HG03097 (cell line): ENCODE measurements at regions not wholly inside any gene's neighbourhood (a gene's known extent, or its start where the extent isn't known, plus 50 kb on each side); places are given as distances from the start of the nearest gene placed in this dataset.

ENCODE experiments used
- ATAC-seq: cut with Tn5 transposase; IDR thresholded peaks from one replicate; pipeline ENCODE4 v1.9.1; 2021; ENCODE audit not compliant: unreplicated experiment, low FRiP score

DNA sequence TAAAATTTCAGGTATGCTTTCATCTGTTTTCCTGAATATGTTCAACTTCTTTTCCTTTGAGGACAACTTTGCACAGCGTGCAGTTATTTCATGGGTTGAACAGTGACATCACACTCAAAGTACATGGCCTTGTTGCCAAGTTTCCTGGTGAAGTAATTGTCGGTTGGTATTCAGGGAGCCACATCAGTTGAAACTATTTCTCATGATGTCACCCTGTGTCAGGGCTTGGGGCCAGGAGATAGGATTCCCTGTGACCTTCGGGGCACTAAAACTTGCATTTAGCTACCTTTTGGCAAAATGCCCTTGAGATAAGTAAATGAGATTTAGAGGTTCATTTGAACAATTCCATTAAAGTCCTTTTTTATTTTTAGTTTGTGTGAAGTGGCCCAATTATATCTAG is 383.9 kb downstream of the SH3GL2 start:
- ATAC-seq, result no peak

DNA sequence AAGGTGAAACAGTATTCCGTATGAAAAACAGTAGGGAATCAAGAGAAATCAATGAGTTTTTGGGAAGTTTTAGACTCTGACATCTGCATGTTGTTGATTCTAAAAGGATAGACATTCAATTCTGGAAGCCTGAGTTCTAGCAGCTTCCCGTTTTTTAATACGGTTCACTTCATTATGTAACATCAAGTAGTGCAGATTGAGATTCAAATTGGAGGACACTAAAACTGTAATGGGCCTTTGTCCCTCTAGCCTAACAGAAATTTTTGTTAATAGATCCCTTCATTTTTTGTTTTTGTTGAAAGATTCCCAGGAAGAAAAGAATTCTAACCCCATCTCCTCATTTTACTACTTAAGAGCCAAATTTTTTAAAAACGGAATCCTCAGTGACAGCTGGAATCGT is 384.6 kb downstream of the SH3GL2 start:
- no peak for ATAC-seq

DNA sequence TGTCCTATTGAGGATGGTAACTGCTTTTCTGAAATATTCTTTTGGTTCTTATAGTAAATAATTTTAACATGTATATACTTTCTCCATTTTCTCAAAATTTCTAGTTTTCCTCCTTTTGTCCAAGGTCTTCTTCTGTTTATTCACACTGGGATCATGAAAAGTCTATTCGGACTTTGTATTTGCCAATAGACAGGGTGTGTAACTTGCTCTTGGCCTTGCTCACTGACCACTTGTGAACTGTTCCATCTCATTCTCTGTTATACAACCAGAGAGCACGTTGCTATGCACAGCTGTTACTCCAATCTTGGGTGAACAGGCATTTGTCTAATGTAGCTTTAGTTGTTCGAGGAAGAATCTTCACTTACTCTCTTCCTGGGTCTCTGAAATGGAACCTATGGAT is 388.9 kb downstream of the SH3GL2 start:
- ATAC-seq, result no peak

DNA sequence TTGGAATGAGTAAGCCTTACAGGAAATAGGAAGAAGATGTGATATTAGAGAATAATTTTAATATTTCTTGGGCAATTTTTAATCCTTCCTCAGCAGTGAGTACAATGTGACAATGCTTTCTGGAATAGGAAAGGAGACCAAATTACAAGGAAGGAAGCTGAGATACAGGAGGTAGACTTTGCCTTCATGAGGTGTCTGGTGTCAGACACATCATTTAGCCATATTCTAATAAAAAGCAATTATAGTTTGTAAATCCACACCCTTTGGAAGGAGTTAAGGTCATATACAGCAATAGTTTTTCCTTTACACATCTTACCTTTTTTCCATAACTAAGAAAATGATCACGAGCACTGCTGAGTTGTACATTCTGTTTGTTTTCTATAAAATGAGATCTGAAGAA is 390.4 kb downstream of the SH3GL2 start:
- no peak for ATAC-seq

DNA sequence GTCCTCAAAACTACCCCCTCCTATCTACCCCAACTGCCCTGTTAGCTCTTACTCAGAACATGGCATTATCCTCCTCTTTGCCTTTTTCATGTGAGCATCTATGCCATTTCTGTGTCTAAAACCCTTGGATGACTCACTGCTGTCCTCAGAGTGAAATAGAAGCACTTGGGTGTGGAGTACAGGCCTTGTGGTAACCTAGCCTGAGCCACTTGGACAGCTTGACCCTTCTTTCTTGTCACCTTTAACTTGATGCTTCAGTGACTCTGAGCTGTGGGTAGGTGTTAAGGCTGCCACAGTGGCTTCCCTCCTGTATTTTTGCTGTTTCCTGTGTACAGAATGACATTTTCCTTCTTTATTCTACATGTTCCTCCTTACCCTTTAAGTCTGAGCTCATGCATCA is 391.4 kb downstream of the SH3GL2 start:
- ATAC-seq, result no peak

DNA sequence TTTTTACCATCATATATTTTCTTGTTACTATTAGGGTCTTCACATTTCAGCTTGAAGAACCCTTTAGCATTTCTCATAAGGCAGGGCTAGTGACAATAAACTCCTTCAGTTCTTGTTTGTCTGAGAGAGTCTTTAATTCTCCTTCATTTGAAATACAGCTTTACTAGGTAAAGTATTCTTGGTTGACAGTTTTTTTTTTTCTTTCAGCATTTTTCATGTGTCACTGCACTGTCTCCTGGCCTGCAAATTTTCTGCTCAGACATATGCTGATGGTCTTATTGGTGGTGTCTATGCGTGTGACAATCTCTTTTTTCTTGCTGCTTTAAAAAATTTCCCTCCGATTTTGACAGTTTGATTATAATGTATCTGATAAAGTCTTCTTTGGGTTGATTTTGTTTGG is 399.9 kb downstream of the SH3GL2 start:
- no peak for ATAC-seq

DNA sequence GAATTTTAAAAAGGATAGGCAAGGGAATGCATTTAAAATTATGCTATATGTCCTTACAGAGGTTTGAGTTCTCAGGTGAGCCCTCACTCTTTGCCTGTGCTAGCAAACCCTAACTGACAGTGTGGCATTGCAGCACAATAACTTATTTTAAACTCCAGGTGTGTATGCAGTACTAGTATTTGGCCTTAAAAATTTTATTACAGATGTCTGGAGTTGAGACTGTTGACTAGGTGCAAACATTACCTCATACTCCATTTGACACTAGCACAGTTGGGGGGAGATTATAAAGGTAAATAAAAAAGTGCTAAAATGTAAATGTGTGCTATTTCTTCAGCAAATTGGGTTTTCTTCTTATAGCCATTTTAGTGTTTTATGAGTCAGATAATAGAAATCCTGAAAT is 407.7 kb downstream of the SH3GL2 start:
- no peak for ATAC-seq

DNA sequence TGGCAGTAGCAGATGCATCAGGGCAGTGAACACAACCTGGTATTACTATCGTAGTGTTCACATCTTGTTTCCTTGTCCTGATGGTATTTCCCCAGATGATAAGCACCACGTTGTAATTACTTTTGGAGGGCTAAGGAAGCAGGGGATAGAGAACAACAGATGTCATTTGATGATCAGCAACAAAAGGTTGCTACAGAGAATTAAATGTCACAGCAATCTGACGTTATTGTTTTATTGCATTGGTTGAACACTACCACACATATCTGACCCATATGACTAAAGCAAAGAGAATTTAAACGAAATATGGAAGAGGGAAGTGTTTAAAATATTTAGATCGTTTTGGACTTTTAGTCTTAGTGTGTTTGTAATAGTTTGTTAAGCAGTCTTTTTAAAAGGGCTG is 408.3 kb downstream of the SH3GL2 start:
- no peak for ATAC-seq

DNA sequence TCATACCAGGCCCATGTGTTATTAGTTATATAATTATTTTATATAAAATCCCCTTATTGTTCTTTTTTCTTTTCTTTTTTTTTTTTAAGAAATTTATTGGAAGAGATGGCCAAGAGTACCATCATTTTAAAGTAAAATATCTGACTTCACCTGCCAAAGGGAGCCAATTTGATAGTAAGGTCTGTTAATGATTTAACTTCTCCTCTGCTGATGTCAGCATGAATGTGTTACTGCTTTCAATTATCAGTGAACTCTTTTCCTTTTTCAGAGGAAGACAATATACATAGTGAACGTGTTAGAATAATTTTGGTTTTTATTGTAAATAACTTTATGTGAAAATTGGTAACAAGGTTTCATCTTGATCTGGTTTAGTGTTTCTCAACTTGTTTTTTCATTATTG is 409.6 kb downstream of the SH3GL2 start:
- ATAC-seq, result no peak

DNA sequence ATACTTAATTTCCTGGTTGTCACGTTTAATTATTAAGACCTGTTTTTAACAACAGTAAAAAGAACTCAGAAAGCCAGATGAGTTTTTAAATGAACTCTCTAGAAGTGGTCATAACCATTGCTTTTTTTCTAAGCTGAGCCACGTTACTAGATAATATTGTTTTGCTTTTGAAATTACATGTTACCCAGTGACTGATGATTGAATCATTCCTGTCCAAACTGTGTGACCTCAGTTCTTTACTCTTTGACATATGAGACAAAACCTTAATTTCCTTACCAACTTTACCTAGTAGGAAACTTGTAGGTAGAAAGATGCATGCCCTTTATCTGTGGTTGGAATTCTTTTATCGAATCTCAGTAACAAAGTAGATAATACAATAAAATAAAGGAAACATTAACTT is 411.7 kb downstream of the SH3GL2 start:
- no peak for ATAC-seq

DNA sequence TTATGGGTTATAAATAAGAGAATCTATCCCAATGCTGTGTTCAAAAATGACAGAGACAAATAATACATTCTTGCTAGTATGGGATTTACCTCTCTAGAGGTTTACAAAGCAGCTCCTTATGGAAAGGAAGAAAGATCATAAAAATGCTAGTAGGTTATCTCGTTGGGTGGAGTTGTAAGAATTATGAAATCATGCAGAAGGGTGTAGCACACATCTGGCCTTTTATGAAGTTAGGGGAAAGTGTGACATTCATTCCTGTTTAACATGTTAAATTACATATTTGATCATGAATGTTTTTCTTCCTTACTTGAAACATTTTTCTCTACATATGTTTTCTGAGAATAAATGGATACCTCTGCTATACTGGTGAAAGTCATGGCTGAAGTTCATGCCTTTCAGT is 414.2 kb downstream of the SH3GL2 start:
- no peak for ATAC-seq

DNA sequence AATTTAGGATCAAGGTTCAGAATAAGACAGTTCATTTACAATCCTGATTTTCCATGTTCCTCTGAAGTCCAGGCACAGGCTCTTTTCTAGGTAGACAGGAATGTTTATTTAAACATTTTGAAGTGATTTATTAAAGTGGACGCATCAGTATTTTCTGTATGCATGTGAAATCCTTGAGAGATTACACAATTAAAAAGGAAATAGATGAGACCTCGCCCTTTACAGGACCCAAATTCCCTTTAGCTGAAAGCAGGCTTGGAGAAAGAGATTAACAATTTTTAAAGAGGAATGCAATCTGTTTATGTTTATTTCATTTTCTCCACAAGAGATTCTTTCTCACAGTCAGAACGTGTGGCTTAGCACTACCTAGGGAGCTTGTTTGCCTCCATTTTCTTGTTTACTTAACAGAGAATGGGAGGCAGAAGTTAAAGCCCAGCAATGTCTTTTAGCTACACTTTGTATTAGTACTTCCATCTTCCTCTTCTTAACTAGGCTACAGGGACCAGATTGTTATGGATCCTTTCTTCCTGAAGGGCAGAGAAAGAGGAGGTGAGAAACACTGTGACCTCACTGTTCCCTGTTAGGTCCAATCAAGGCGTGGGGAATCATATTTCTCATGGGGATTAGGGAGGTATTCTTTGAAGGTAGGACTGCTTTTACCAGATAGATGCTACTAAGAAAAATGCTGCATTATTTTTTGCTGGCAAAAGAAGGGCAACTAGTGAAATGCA is 416.0 kb downstream of the SH3GL2 start:
- no peak for ATAC-seq

DNA sequence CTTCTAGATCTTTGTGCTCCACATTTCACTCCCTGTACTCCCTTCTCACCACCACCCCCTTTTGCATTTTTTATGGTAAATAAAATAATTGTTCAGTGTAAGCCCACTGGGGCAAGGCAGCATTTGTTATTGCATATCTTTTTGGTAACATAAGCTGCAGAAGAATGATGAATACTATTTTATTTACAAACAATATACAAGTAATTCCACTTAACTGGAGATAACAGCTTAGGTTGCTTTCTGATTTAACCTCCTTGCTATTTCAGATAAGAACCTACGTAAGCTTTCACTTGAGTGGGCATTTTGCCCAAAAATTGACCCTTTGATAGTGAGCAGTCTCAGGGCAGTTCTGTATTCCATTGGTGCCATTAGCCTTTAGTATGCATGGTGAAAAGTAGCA is 417.9 kb downstream of the SH3GL2 start:
- ATAC-seq, result no peak

DNA sequence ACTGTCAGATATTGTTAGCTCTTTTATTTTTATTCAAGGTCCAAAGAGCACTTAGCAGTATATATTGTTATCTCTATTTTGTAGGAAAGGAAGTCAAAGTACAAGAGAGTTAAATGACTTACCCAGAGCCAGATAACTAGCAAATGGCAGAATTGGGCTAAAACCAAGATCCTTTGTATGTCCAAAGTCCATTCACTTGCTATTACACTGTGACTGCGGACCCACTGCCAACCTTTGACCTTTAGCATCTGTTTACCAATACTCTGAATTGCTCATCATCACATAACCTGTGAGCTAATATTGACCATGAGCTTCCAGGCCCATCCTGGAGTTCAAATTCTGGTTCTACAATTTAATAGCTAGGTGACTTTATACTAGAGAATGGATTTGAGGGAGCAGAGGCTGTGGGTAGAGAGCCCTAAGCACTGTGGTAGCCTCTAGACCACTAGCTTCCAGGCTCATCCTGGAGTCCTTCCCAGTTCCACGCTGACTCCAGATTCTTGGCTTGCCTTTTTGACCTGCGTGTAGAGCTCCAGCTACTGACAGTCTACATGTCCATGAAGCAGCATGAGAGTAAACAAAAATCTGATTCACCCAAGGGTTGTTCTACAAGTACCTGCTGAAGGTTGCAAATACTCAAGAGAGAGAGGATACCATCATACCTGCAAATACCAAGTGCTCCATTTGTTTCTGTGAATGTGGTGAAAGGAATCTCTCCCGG is 424.0 kb downstream of the SH3GL2 start:
- ATAC-seq, result no peak

DNA sequence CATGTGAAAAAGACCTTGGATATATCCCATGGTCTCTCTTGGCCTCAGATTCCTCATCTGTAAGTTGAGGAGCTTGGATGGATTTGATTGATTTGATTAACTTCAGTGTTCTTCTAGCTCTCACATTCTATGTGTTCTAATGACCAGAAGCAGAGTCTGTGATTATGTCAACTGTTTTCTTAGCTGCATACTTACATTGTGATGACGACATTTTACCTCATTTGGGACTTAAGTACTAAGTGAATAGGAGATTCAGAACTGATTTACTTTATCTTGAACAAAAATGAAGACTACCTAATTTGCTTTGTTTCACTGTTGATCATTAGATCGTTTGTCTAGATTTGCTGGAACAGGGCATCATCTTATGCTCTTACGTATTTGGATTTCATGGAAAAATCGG is 427.7 kb downstream of the SH3GL2 start:
- ATAC-seq, result no peak

DNA sequence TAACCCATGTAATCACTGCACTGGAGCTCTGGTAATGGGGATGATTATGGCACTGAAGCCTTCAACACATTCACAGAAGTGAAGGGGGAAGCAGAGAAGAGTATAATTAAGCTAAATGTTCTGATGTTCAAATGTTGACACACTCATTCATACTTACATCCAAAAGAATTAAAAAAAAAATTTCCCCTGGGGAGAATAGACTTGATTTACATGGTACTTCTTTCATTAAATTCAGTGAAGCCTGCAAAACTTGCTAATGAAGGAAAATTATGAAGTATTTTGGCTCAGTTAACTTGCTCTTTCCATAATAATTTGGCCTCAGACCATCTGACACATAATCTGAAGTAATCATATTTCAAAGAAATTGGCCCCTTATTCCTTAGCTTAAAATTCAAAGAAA is 428.8 kb downstream of the SH3GL2 start:
- ATAC-seq, result no peak

DNA sequence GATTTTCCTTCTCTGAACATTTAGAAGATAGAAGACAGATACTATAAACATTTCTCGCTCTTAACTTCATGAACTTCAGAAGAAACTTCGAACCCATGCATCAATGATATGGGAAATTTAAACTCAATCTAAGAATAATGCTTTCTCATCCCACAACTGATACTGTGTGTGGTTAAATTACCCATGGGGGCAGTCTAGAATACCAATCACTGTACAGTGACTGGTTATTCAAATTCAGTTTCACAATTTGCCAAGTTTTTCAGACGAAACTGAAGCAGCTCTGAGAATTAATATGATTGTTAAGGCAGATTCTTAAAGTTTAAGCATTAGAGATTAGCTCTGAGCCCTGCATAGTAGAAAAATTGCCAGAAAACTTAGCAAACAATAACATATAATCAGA is 431.0 kb downstream of the SH3GL2 start:
- no peak for ATAC-seq

DNA sequence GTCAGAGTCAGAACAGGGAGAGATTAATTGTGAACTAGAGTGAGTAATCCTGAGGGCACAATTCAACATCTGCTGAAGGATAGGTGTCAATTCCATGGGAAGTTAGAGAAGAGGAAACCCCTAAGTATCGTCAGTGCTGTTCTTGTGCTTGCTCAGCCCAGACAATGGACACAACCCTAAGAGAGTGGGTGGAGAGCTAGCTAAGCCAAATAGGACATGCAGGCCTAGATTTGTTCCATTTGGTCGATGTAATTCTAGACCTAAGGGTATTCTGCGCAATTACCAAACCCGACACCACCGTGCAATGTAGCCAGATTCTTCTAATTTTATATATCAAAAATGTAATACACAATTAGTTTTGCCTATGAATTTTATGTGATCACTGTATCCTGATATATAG is 431.6 kb downstream of the SH3GL2 start:
- ATAC-seq, result no peak

DNA sequence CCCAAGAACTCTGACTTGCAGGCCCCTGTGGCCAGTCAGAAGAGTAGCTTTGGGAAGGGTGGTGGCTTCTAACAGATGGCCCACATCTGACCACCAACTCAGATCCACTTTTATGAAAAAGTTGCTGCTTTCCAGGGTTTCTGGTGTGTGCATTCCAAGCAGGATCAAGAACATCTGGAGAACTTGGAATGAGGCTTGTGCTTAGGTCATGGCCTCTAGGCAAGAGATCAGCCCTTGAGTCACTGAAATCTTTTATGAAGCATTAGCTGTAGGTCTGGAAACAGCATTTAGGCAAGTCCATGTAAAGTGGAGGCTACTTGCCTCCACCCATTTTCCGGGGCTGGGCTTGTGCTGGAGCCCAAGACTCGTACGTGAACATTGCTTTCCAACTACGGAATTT is 433.3 kb downstream of the SH3GL2 start:
- no peak for ATAC-seq

DNA sequence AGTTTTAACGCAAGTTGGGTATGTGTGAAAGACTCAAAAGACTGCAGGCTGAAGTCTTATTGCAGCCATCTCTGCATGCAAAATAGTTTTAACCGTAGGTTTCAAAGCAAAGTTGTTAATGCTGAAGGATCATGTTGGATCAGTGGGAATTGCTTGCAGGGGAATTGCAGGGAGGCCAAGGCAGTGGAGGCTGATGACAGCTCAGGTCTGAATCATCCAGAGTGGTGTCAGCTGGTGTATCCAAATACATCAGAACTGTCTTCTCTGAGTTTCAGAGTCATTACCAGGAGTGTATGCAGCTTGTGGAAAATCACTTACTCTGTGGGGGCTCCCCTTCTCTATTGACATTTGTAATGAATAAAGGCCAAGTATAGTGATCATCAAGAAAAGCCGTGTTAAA is 435.7 kb downstream of the SH3GL2 start:
- no peak for ATAC-seq

DNA sequence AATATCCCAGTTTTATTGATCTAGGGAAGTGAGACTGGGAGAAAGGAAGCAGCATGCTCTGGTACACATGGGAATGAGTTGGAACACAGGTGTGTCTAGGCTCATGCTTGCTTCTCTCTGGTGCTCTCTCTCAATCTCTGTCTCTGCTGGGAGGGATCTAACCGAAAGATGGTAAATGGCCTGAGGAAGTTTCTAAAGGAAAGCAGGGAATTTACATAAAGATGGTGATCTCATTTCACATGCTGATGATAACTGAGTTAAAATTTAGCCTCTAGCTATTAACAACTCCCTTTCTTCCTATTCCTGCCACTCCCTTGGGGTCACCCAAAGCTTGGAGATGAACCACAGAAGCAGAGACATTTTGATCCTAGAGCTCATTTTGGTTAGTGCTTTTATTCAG is 436.2 kb downstream of the SH3GL2 start:
- no peak for ATAC-seq

DNA sequence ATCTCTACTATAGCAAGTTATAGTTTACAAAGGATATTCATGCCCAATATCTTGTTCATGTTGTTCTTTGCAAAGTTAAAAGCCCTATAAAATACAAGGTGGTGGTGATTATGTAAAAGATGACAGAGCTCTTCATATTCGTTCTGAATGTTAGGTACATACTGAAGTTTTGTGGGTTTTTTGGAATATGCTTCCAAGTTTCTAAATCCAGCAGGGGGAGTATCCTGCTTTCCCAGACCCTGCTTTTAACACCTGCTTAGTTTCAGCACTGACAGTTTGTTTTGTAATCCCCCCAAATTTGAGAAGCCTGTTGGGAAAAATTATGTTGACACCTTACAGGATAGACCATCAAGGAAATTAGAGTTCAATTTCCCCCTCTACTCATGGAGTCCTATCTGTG is 438.3 kb downstream of the SH3GL2 start:
- ATAC-seq, result no peak

DNA sequence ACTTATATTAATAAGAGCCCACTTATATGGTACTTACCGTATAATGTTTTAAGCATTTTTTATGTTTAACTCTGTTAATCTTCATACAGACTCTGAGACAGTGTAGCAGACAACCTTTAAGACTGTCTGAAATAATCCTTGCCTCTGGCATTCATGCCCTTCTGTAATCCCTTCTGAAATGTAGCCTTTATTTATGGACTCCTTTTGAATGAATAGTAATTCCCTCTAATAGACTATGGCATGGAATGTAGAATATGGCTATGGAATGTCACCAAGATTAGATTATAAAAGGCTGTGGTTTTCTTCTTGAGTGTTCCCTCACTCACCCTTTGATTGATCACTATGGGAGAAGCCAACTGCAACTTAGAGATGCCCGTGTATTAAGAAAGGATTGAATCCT is 439.4 kb downstream of the SH3GL2 start:
- no peak for ATAC-seq
